Transverse colon (tissue), 4 donors: ENCODE measurements at regions not wholly inside any gene's neighbourhood (a gene's known extent, or its start where the extent isn't known, plus 50 kb on each side); places are given as distances from the start of the nearest gene placed in this dataset.

Experiments used
- DNase-seq: peaks from one replicate; pipeline ENCODE4 v3.0.0-alpha.2; 2019
- H3K27ac ChIP-seq, 4 donors: fragments of 200-600 bp; sonication (generic); 2 replicates each; pipeline ENCODE4 v1.5.1; 2016 to 2018; ENCODE audit warnings: inconsistent platforms in 4 of 4
- H3K27me3 ChIP-seq: fragments of 200-600 bp; sonication (generic); 2 replicates; pipeline ENCODE4 v1.5.1; 2017; ENCODE audit warnings: inconsistent platforms
- H3K36me3 ChIP-seq, 4 donors: fragments of 200-600 bp; sonication (generic); 2 replicates each; pipeline ENCODE4 v1.5.1; 2017 to 2019; ENCODE audit warnings: inconsistent platforms in 4 of 4
- H3K4me1 ChIP-seq, 4 donors: fragments of 200-600 bp; sonication (generic); 2 replicates each; pipeline ENCODE4 v1.5.1; 2017 to 2020; ENCODE audit warnings: inconsistent platforms in 4 of 4
- H3K4me3 ChIP-seq, 4 donors: fragments of 200-600 bp; sonication (generic); 1 replicate in 1 of 4; 2 replicates in 3 of 4; pipeline versions ENCODE4 v1.5.1 to v1.6.1; 2017 to 2019; ENCODE audit warnings: inconsistent platforms in 4 of 4
- H3K9me3 ChIP-seq, 2 donors: fragments of 200-600 bp; sonication (generic); 2 replicates each; pipeline ENCODE4 v1.5.1; 2017 to 2019; ENCODE audit warnings: inconsistent platforms in 2 of 2
- EP300 ChIP-seq: sonication (generic); formaldehyde crosslinking; IDR thresholded peaks from one replicate; pipeline ENCODE4 v1.6.1; 2017; ENCODE audit warnings: antibody characterized with exemption, low read depth
- POLR2A ChIP-seq: fragments of 450-650 bp; IDR thresholded peaks from one replicate; pipeline ENCODE4 v1.6.1; 2016; ENCODE audit warnings: antibody characterized with exemption, mild to moderate bottlenecking, moderate library complexity
- POLR2AphosphoS5 ChIP-seq, 3 donors: sonication (generic); formaldehyde crosslinking; IDR thresholded peaks; one replicate each; pipeline ENCODE4 v1.6.1; 2016; ENCODE audit warnings: antibody characterized with exemption in 3 of 3
- WGBS, 2 donors: methylation state at CpG; one replicate each; pipeline ENCODE4 v1.1.5; 2018; ENCODE audit warnings: low coverage in 1 of 2; 5-methylcytosine and 5-hydroxymethylcytosine counted together
- in situ Hi-C, 4 donors: fragments of 200-750 bp; cut with MboI; loops; one replicate each; pipeline versions ENCODE4 v1.15.0 to v1.15.1; 2017; ENCODE audit warnings: low sequenced_read_pairs in 3 of 4, low pct_ligation_motif_present in 1 of 4, low pct_unique_long_range_greater_than_20kb in 1 of 4
- intact Hi-C: fragments of 100-400 bp; cut with DNase I; formaldehyde crosslinking; loops from one replicate; pipeline ENCODE4 v1.15.1; 2023; ENCODE audit warnings: low total_unique reads
- TF ChIP-seq, protein P1 (sequence below), 5 experiments: fragments of 200-600 bp in 3 of 5; fragments of 450-650 bp in 2 of 5; sonication (generic) in 3 of 5; IDR thresholded peaks; 1 replicate in 2 of 5; 2 replicates in 3 of 5; pipeline ENCODE4 v1.5.1; 2016 to 2017; ENCODE audit warnings: antibody characterized with exemption in 5 of 5, inconsistent platforms in 3 of 5, mild to moderate bottlenecking in 2 of 5, moderate library complexity in 1 of 5

GRCh38 chr18:1045658-1046057, 141.0 kb downstream of the ADCYAP1 start:
- DNase-seq = no peak
- no peaks in the 10 kb centered on the region for H3K27me3 ChIP-seq
- TF ChIP-seq POLR2AphosphoS5 (IDR thresholded peaks at IDR 0.05) = no peak
- TF ChIP-seq POLR2A = no peak
- TF ChIP-seq, protein P1, sequence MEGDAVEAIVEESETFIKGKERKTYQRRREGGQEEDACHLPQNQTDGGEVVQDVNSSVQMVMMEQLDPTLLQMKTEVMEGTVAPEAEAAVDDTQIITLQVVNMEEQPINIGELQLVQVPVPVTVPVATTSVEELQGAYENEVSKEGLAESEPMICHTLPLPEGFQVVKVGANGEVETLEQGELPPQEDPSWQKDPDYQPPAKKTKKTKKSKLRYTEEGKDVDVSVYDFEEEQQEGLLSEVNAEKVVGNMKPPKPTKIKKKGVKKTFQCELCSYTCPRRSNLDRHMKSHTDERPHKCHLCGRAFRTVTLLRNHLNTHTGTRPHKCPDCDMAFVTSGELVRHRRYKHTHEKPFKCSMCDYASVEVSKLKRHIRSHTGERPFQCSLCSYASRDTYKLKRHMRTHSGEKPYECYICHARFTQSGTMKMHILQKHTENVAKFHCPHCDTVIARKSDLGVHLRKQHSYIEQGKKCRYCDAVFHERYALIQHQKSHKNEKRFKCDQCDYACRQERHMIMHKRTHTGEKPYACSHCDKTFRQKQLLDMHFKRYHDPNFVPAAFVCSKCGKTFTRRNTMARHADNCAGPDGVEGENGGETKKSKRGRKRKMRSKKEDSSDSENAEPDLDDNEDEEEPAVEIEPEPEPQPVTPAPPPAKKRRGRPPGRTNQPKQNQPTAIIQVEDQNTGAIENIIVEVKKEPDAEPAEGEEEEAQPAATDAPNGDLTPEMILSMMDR (IDR thresholded peaks at IDR 0.05) = no peak
- TF ChIP-seq EP300 = no peak
- H3K27ac ChIP-seq = no peak overlapping the region
- intact Hi-C loops = no loop called here
- no peaks in the 10 kb centered on the region for H3K36me3 ChIP-seq
- H3K4me3 ChIP-seq = no peak overlapping the region
- H3K4me1 ChIP-seq = no peaks in the 10 kb centered on the region
- WGBS, 2 donors = 22 to 37% methylated on average over 3 to 4 of the region's 4 CpGs
- in situ Hi-C loops = no loop called here
- no peaks in the 10 kb centered on the region for H3K9me3 ChIP-seq

- in situ Hi-C loops (no loop called here), intact Hi-C loops (no loop called here)
- WGBS, 2 donors = 74 to 80% methylated on average over 4 to 5 of the region's 5 CpGs
- H3K36me3 ChIP-seq = no peaks in the 10 kb centered on the region
- no peaks in the 10 kb centered on the region for H3K4me1 ChIP-seq
- no peak overlapping the region for H3K4me3 ChIP-seq
- TF ChIP-seq POLR2A = no peak
- TF ChIP-seq, protein P1 (IDR thresholded peaks at IDR 0.05) = no peak
- TF ChIP-seq EP300 = no peak
- TF ChIP-seq POLR2AphosphoS5 (IDR thresholded peaks at IDR 0.05) = no peak
- no peaks in the 10 kb centered on the region for H3K27me3 ChIP-seq
- DNase-seq = no peak
- H3K9me3 ChIP-seq = no peaks in the 10 kb centered on the region
- no peak overlapping the region for H3K27ac ChIP-seq
Observed at GRCh38 chr18:1047406-1047805, 142.7 kb downstream of the ADCYAP1 start.

- Histone ChIP-seq H3K27me3 (no peaks in the 10 kb centered on the region), H3K4me1 (no peaks in the 10 kb centered on the region), H3K9me3 (no peaks in the 10 kb centered on the region), H3K27ac (no peak overlapping the region), H3K4me3 (no peak overlapping the region), H3K36me3 (no peaks in the 10 kb centered on the region)
- in situ Hi-C loops = no loop called here
- WGBS, 2 donors = 56 to 72% methylated on average over 4 of the region's 4 CpGs
- intact Hi-C loops = no loop called here
- no peak for DNase-seq
- TF ChIP-seq, protein P1 (IDR thresholded peaks at IDR 0.05) = no peak
- TF ChIP-seq EP300 = no peak
- TF ChIP-seq POLR2AphosphoS5 (IDR thresholded peaks at IDR 0.05) = no peak
- TF ChIP-seq POLR2A = no peak
Observed at GRCh38 chr18:1048032-1048431, 143.4 kb downstream of the ADCYAP1 start.

GRCh38 chr18:1049173-1049572, 144.5 kb downstream of the ADCYAP1 start:
- intact Hi-C loops = no loop called here

More at GRCh38 chr18:1049173-1049572, 144.5 kb downstream of the ADCYAP1 start:
- no peaks in the 10 kb centered on the region for H3K36me3 ChIP-seq
- in situ Hi-C loops = no loop called here
- WGBS, 2 donors = 85 to 100% methylated on average over 1 of the region's 1 CpG
- H3K27me3 ChIP-seq = no peaks in the 10 kb centered on the region
- H3K4me3 ChIP-seq = no peak overlapping the region
- no peaks in the 10 kb centered on the region for H3K4me1 ChIP-seq
- no peak for TF ChIP-seq POLR2A
- no peak for TF ChIP-seq POLR2AphosphoS5 (IDR thresholded peaks at IDR 0.05)
- TF ChIP-seq, protein P1 (IDR thresholded peaks at IDR 0.05) = no peak
- TF ChIP-seq EP300 = no peak
- H3K27ac ChIP-seq = no peak overlapping the region
- DNase-seq = no peak
- H3K9me3 ChIP-seq = no peaks in the 10 kb centered on the region
